Ishikawa (cell line): ENCODE measurements at regions not wholly inside any gene's neighbourhood (a gene's known extent, or its start where the extent isn't known, plus 50 kb on each side); places are given as distances from the start of the nearest gene placed in this dataset.

ENCODE experiments used
- EP300 ChIP-seq: IDR thresholded peaks from 2 replicates; pipeline ENCODE4 v1.6.1; 2012; ENCODE audit warnings: borderline replicate concordance
- MAX ChIP-seq: IDR thresholded peaks from 2 replicates; pipeline ENCODE4 v1.6.1; 2012
- TAF1 ChIP-seq: IDR thresholded peaks from 2 replicates; pipeline ENCODE4 v1.6.1; 2012; ENCODE audit warnings: low read depth, mild to moderate bottlenecking

GRCh38 chr13:76795701-76796695, 90.2 kb downstream of the KCTD12 start:
- TF ChIP-seq MAX (no peak), EP300 (no peak), TAF1 (no peak)
